ENCODE measurements at regions not wholly inside any gene's neighbourhood (a gene's known extent, or its start where the extent isn't known, plus 50 kb on each side); places are given as distances from the start of the nearest gene placed in this dataset.

- TF ChIP-seq, protein P1, sequence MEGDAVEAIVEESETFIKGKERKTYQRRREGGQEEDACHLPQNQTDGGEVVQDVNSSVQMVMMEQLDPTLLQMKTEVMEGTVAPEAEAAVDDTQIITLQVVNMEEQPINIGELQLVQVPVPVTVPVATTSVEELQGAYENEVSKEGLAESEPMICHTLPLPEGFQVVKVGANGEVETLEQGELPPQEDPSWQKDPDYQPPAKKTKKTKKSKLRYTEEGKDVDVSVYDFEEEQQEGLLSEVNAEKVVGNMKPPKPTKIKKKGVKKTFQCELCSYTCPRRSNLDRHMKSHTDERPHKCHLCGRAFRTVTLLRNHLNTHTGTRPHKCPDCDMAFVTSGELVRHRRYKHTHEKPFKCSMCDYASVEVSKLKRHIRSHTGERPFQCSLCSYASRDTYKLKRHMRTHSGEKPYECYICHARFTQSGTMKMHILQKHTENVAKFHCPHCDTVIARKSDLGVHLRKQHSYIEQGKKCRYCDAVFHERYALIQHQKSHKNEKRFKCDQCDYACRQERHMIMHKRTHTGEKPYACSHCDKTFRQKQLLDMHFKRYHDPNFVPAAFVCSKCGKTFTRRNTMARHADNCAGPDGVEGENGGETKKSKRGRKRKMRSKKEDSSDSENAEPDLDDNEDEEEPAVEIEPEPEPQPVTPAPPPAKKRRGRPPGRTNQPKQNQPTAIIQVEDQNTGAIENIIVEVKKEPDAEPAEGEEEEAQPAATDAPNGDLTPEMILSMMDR (IDR thresholded peaks at IDR 0.05): no peak
- TF ChIP-seq EZH2 (IDR thresholded peaks at IDR 0.05): no peak
These were observed 1341.5 kb upstream of the TENM4 start for GRCh38 chr11:80782135-80782885.

Data from neural progenitor cell (in vitro differentiated cells).